ENCODE measurements at regions not wholly inside any gene's neighbourhood (a gene's known extent, or its start where the extent isn't known, plus 50 kb on each side); places are given as distances from the start of the nearest gene placed in this dataset.
"Not testable (repeated sequence)": the region's sequence is repeated elsewhere in the genome, so short reads cannot be mapped to it uniquely, and the experiment has no call there.

DNA sequence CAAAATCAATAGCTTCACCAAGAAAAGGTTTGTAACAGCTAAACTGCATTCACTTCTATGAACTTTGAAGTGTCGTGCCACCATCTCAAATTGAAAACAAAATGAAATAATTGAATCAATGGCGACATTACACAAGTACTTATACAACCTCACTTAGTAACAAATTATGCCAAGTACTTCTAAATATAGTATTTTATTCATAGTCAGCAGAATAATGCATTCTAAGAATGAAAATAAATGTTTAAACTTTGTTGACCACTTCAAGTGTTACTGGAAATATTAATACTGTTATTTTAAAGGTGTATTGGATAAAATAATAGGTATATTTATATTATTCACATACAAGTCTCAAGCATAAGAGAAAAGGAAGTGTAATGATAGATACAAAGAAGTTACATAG is 280.1 kb upstream of the HTR1E start:
- Histone ChIP-seq H3K4me1 (ENCODE audit: insufficient read depth, poor library complexity, severe bottlenecking) (no peaks in the 10 kb centered on the region), H3K9me3 (ENCODE audit: severe bottlenecking) (no peaks in the 10 kb centered on the region), H3K27ac (ENCODE audit: poor library complexity, severe bottlenecking) (no peak overlapping the region), H3K4me3 (ENCODE audit: severe bottlenecking) (no peak overlapping the region), H3K36me3 (ENCODE audit: low read depth) (no peaks in the 10 kb centered on the region), H3K27me3 (ENCODE audit: insufficient read depth, poor library complexity, severe bottlenecking) (no peaks in the 10 kb centered on the region)
- ATAC-seq (ENCODE audit: low read depth) (no peak), DNase-seq (ENCODE audit: low spot score) (no peak)
- TF ChIP-seq, protein P1, sequence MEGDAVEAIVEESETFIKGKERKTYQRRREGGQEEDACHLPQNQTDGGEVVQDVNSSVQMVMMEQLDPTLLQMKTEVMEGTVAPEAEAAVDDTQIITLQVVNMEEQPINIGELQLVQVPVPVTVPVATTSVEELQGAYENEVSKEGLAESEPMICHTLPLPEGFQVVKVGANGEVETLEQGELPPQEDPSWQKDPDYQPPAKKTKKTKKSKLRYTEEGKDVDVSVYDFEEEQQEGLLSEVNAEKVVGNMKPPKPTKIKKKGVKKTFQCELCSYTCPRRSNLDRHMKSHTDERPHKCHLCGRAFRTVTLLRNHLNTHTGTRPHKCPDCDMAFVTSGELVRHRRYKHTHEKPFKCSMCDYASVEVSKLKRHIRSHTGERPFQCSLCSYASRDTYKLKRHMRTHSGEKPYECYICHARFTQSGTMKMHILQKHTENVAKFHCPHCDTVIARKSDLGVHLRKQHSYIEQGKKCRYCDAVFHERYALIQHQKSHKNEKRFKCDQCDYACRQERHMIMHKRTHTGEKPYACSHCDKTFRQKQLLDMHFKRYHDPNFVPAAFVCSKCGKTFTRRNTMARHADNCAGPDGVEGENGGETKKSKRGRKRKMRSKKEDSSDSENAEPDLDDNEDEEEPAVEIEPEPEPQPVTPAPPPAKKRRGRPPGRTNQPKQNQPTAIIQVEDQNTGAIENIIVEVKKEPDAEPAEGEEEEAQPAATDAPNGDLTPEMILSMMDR (IDR thresholded peaks at IDR 0.05; ENCODE audit: poor library complexity, severe bottlenecking) = no peak

DNA sequence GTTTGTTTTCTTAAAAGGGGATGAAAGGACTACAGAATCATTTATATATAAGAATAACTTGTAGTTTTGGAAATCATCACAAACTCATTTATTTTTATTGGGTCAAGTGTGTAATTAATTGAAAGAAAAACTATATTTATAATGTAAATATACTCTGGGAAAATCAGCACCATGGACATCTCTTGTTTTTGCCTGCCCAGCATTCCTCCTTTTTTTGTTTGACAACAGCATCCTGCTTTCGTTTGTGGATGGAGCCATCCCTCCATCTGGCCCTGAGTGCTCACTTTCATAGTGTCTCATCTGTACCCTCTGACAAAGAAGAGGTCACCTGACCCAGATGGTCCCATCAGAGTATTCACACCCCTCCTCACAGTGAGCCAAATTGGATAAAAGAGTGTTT is 308.2 kb upstream of the HTR1E start:
- Histone ChIP-seq H3K36me3 (ENCODE audit: low read depth) (no peaks in the 10 kb centered on the region), H3K9me3 (ENCODE audit: severe bottlenecking) (no peaks in the 10 kb centered on the region), H3K4me1 (ENCODE audit: insufficient read depth, poor library complexity, severe bottlenecking) (no peaks in the 10 kb centered on the region), H3K27me3 (ENCODE audit: insufficient read depth, poor library complexity, severe bottlenecking) (no peaks in the 10 kb centered on the region), H3K27ac (ENCODE audit: poor library complexity, severe bottlenecking) (no peak overlapping the region), H3K4me3 (ENCODE audit: severe bottlenecking) (no peak overlapping the region)
- no peak for DNase-seq (ENCODE audit: low spot score)
- no peak for ATAC-seq (ENCODE audit: low read depth)
- TF ChIP-seq, protein P1 (IDR thresholded peaks at IDR 0.05; ENCODE audit: poor library complexity, severe bottlenecking) = no peak

GRCh38 chr6:86619428-86619827 is 317.9 kb upstream of the HTR1E start:
- H3K4me1 ChIP-seq (ENCODE audit: insufficient read depth, poor library complexity, severe bottlenecking) = no peaks in the 10 kb centered on the region

DNA sequence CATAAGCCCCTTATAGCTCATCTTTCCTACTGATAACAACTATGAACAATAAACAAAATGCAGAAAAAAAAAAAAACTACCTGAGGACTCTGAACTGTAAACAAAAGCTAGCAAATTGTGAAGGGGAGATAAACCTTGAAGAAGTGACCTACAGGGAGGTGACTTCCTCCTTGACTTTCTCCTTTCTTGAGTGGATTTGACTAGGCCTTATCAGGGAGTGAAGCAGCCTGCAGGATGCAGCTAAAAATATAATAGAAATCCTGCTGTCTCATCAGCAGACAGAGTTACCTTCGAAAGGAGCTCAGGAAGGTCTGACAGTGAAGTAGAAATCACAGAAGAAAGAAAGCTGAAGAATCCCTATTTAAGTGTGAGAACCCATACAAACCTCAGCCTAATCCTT is 322.0 kb upstream of the HTR1E start:
- Histone ChIP-seq H3K27me3 (ENCODE audit: insufficient read depth, poor library complexity, severe bottlenecking) (no peaks in the 10 kb centered on the region), H3K9me3 (ENCODE audit: severe bottlenecking) (no peaks in the 10 kb centered on the region), H3K4me1 (ENCODE audit: insufficient read depth, poor library complexity, severe bottlenecking) (no peaks in the 10 kb centered on the region), H3K4me3 (ENCODE audit: severe bottlenecking) (no peak overlapping the region), H3K36me3 (ENCODE audit: low read depth) (no peaks in the 10 kb centered on the region), H3K27ac (ENCODE audit: poor library complexity, severe bottlenecking) (no peak overlapping the region)
- ATAC-seq (ENCODE audit: low read depth) = no peak
- TF ChIP-seq, protein P1 (IDR thresholded peaks at IDR 0.05; ENCODE audit: poor library complexity, severe bottlenecking) = no peak
- no peak for DNase-seq (ENCODE audit: low spot score)

More at GRCh38 chr6:86619428-86619827, 317.9 kb upstream of the HTR1E start:
- H3K36me3 ChIP-seq (ENCODE audit: low read depth) = no peaks in the 10 kb centered on the region
- DNase-seq (ENCODE audit: low spot score) (no peak), ATAC-seq (ENCODE audit: low read depth) (no peak)
- TF ChIP-seq, protein P1 (IDR thresholded peaks at IDR 0.05; ENCODE audit: poor library complexity, severe bottlenecking) = no peak
- H3K4me3 ChIP-seq (ENCODE audit: severe bottlenecking) = no peak overlapping the region
- H3K27me3 ChIP-seq (ENCODE audit: insufficient read depth, poor library complexity, severe bottlenecking) = no peaks in the 10 kb centered on the region
- no peak overlapping the region for H3K27ac ChIP-seq (ENCODE audit: poor library complexity, severe bottlenecking)
- no peaks in the 10 kb centered on the region for H3K9me3 ChIP-seq (ENCODE audit: severe bottlenecking)

GRCh38 chr6:86609549-86610388 is 327.6 kb upstream of the HTR1E start:
- DNase-seq (ENCODE audit: low spot score) (no peak), ATAC-seq (ENCODE audit: low read depth) (no peak)
- no peaks in the 10 kb centered on the region for H3K9me3 ChIP-seq (ENCODE audit: severe bottlenecking)
- H3K27ac ChIP-seq (ENCODE audit: poor library complexity, severe bottlenecking) = no peak overlapping the region
- no peaks in the 10 kb centered on the region for H3K4me1 ChIP-seq (ENCODE audit: insufficient read depth, poor library complexity, severe bottlenecking)
- TF ChIP-seq, protein P1 (IDR thresholded peaks at IDR 0.05; ENCODE audit: poor library complexity, severe bottlenecking) = no peak
- H3K27me3 ChIP-seq (ENCODE audit: insufficient read depth, poor library complexity, severe bottlenecking) = no peaks in the 10 kb centered on the region
- no peak overlapping the region for H3K4me3 ChIP-seq (ENCODE audit: severe bottlenecking)
- H3K36me3 ChIP-seq (ENCODE audit: low read depth) = no peaks in the 10 kb centered on the region

GRCh38 chr6:86603364-86603763 is 334.0 kb upstream of the HTR1E start:
- H3K27ac ChIP-seq (ENCODE audit: poor library complexity, severe bottlenecking); H3K36me3 ChIP-seq (ENCODE audit: low read depth); ATAC-seq (ENCODE audit: low read depth); H3K4me3 ChIP-seq (ENCODE audit: severe bottlenecking); H3K27me3 ChIP-seq (ENCODE audit: insufficient read depth, poor library complexity, severe bottlenecking); DNase-seq (ENCODE audit: low spot score); H3K4me1 ChIP-seq (ENCODE audit: insufficient read depth, poor library complexity, severe bottlenecking); H3K9me3 ChIP-seq (ENCODE audit: severe bottlenecking): not testable (repeated sequence)

- not testable (repeated sequence) for H3K27me3 ChIP-seq (ENCODE audit: insufficient read depth, poor library complexity, severe bottlenecking); H3K27ac ChIP-seq (ENCODE audit: poor library complexity, severe bottlenecking); H3K4me3 ChIP-seq (ENCODE audit: severe bottlenecking); DNase-seq (ENCODE audit: low spot score); ATAC-seq (ENCODE audit: low read depth); H3K9me3 ChIP-seq (ENCODE audit: severe bottlenecking); H3K4me1 ChIP-seq (ENCODE audit: insufficient read depth, poor library complexity, severe bottlenecking); H3K36me3 ChIP-seq (ENCODE audit: low read depth)
These were observed 335.2 kb upstream of the HTR1E start for GRCh38 chr6:86602093-86602492.

Measured in RWPE2 (cell line).